ENCODE measurements at regions not wholly inside any gene's neighbourhood (a gene's known extent, or its start where the extent isn't known, plus 50 kb on each side); places are given as distances from the start of the nearest gene placed in this dataset.

DNA sequence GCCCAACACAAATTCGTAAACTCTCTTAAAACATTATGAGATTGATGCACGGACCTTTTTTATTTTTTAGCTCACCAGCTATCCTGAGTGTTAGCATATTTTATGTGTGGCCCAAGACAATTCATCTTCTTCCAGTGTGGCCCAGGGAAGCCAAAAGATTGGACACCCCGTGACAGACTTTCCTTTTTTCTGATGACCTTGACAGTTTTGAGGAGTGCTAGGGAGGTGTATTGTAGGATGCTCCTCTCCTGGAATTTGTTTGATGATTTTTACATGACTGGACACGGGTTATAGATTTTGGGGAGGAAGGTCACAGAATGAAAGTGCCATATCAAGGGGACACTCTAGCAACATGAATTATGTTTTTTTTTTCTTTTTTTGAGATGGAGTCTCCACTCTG is 69.3 kb upstream of the FANCC start:
- Histone ChIP-seq H3K36me3 (ENCODE audit: control insufficient read depth in 2 of 2, extremely low read depth in 1 of 2, insufficient read depth in 2 of 2, low read length in 2 of 2) (no peaks in the 10 kb centered on the region), H3K9me1 (replicated peaks; ENCODE audit: control insufficient read depth, extremely low read depth, insufficient read depth, low read length) (no peaks in the 10 kb centered on the region), H3K9me3 (replicated peaks; ENCODE audit: control insufficient read depth, insufficient read depth, low read length) (no peaks in the 10 kb centered on the region), H4K20me1 (replicated peaks; ENCODE audit: control insufficient read depth, extremely low read depth, insufficient read depth, low read length) (no peaks in the 10 kb centered on the region), H3K4me2 (ENCODE audit: insufficient read depth, low read length) (no peak overlapping the region), H3K27me3 (ENCODE audit: control insufficient read depth in 2 of 2, insufficient read depth in 2 of 2, low read length in 2 of 2) (peaks cover 0 to 3% of the 10 kb centered on the region in 2 experiments), H3K9ac (replicated peaks; ENCODE audit: extremely low read depth, insufficient read depth, low read length) (no peak overlapping the region), H2AFZ (ENCODE audit: low read depth, low read length) (no peak overlapping the region), H3K27ac (ENCODE audit: insufficient read depth, low read depth, low read length) (no peak overlapping the region), H3K4me1 (ENCODE audit: control insufficient read depth, extremely low read depth, insufficient read depth, low read length) (no peaks in the 10 kb centered on the region), H3K4me3 (replicated peaks in 1 of 3; ENCODE audit: insufficient read depth in 1 of 3, low read depth in 1 of 3, low read length in 3 of 3) (no peak overlapping the region), H3K79me2 (ENCODE audit: control insufficient read depth, insufficient read depth, low read length) (no peaks in the 10 kb centered on the region)
- intact Hi-C loops (cut with micrococcal nuclease) (no loop called here), dilution Hi-C loops (cut with MboI; ENCODE audit: extremely low pct_ligation_motif_present, low sequenced_read_pairs) (no loop called here)
- no TSS peak for BruUV-seq (replicated peaks)
- ChIA-PET POLR2A (no interaction called here), CTCF (no interaction called here)
- TF ChIP-seq POLR2AphosphoS5 (IDR thresholded peaks at IDR 0.05; ENCODE audit: insufficient read depth, low read depth, low read length) (no peak), FOS (IDR thresholded peaks at IDR 0.05; ENCODE audit: borderline replicate concordance, insufficient read depth, low read length) (no peak), EZH2 (IDR thresholded peaks at IDR 0.05; ENCODE audit: borderline replicate concordance, low read depth, low read length, severe bottlenecking) (no peak), POLR2A (IDR thresholded peaks at IDR 0.05; ENCODE audit: low read depth, low read length) (no peak), MYC (IDR thresholded peaks at IDR 0.05; ENCODE audit: low read depth, low read length) (no peak), GATA2 (IDR thresholded peaks at IDR 0.05; ENCODE audit: insufficient read depth, insufficient read length, low read depth, low read length) (no peak)
- FAIRE-seq (no peak), DNase-seq (ENCODE audit: low read depth, low spot score) (no peak)

DNA sequence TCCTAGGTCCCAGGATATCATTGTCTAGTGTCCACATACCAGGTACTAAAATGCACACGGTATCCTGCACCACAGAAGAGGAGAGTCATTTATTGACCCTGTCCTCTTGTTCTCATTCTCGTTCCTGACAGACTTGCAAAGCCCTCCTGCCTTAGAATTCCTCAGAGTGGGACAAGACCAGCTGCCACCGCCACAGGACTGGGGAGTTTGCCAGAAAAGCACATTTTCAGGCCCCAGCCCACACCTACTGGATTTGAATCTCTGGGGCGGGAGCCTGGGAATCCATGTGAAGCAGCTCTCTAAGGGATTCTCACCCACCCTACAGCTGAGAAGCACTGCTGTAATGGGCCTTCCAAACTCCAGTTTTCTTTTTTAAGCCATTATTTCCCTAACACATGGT is 68.0 kb upstream of the FANCC start:
- Histone ChIP-seq H3K4me2 (ENCODE audit: insufficient read depth, low read length) (no peak overlapping the region), H3K27me3 (ENCODE audit: control insufficient read depth in 2 of 2, insufficient read depth in 2 of 2, low read length in 2 of 2) (peaks cover 0 to 3% of the 10 kb centered on the region in 2 experiments), H4K20me1 (replicated peaks; ENCODE audit: control insufficient read depth, extremely low read depth, insufficient read depth, low read length) (no peaks in the 10 kb centered on the region), H3K4me1 (ENCODE audit: control insufficient read depth, extremely low read depth, insufficient read depth, low read length) (no peaks in the 10 kb centered on the region), H3K79me2 (ENCODE audit: control insufficient read depth, insufficient read depth, low read length) (no peaks in the 10 kb centered on the region), H3K9me1 (replicated peaks; ENCODE audit: control insufficient read depth, extremely low read depth, insufficient read depth, low read length) (no peaks in the 10 kb centered on the region), H3K9ac (replicated peaks; ENCODE audit: extremely low read depth, insufficient read depth, low read length) (no peak overlapping the region), H3K36me3 (ENCODE audit: control insufficient read depth in 2 of 2, extremely low read depth in 1 of 2, insufficient read depth in 2 of 2, low read length in 2 of 2) (no peaks in the 10 kb centered on the region), H3K4me3 (replicated peaks in 1 of 3; ENCODE audit: insufficient read depth in 1 of 3, low read depth in 1 of 3, low read length in 3 of 3) (no peak overlapping the region), H3K27ac (ENCODE audit: insufficient read depth, low read depth, low read length) (no peak overlapping the region), H2AFZ (ENCODE audit: low read depth, low read length) (no peak overlapping the region), H3K9me3 (replicated peaks; ENCODE audit: control insufficient read depth, insufficient read depth, low read length) (no peaks in the 10 kb centered on the region)
- BruUV-seq (replicated peaks), result no TSS peak
- no peak for DNase-seq (ENCODE audit: low read depth, low spot score)
- dilution Hi-C loops (cut with MboI; ENCODE audit: extremely low pct_ligation_motif_present, low sequenced_read_pairs), result no loop called here
- POLR2A ChIA-PET, result no interaction called here
- FAIRE-seq, result no peak
- TF ChIP-seq, protein P1, sequence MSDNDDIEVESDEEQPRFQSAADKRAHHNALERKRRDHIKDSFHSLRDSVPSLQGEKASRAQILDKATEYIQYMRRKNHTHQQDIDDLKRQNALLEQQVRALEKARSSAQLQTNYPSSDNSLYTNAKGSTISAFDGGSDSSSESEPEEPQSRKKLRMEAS (IDR thresholded peaks at IDR 0.05; ENCODE audit: insufficient read depth, insufficient read length), result no peak
- TF ChIP-seq POLR2A (IDR thresholded peaks at IDR 0.05; ENCODE audit: low read depth, low read length) (no peak), POLR2AphosphoS5 (IDR thresholded peaks at IDR 0.05; ENCODE audit: insufficient read depth, low read depth, low read length) (no peak), FOS (IDR thresholded peaks at IDR 0.05; ENCODE audit: borderline replicate concordance, insufficient read depth, low read length) (no peak), JUN (IDR thresholded peaks at IDR 0.05; ENCODE audit: borderline replicate concordance, insufficient read depth, insufficient read length, low read depth) (no peak), GATA2 (IDR thresholded peaks at IDR 0.05; ENCODE audit: insufficient read depth, insufficient read length, low read depth, low read length) (no peak)
- TF ChIP-seq, protein P2, sequence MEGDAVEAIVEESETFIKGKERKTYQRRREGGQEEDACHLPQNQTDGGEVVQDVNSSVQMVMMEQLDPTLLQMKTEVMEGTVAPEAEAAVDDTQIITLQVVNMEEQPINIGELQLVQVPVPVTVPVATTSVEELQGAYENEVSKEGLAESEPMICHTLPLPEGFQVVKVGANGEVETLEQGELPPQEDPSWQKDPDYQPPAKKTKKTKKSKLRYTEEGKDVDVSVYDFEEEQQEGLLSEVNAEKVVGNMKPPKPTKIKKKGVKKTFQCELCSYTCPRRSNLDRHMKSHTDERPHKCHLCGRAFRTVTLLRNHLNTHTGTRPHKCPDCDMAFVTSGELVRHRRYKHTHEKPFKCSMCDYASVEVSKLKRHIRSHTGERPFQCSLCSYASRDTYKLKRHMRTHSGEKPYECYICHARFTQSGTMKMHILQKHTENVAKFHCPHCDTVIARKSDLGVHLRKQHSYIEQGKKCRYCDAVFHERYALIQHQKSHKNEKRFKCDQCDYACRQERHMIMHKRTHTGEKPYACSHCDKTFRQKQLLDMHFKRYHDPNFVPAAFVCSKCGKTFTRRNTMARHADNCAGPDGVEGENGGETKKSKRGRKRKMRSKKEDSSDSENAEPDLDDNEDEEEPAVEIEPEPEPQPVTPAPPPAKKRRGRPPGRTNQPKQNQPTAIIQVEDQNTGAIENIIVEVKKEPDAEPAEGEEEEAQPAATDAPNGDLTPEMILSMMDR (IDR thresholded peaks at IDR 0.05; ENCODE audit: extremely low read depth in 1 of 2, insufficient read depth in 1 of 2, low read depth in 1 of 2, low read length in 2 of 2), result no peak
- CTCF ChIA-PET, result no interaction called here
- intact Hi-C loops (cut with micrococcal nuclease), result no loop called here
